Smooth muscle cell (in vitro differentiated cells): ENCODE measurements at regions not wholly inside any gene's neighbourhood (a gene's known extent, or its start where the extent isn't known, plus 50 kb on each side); places are given as distances from the start of the nearest gene placed in this dataset.

Source experiments
- DNase-seq: peaks from one replicate; lab custom pipeline; 2025; ENCODE audit not compliant: unreplicated experiment; lab: John Stamatoyannopoulos, UW
- H2AFZ ChIP-seq: fragments of 200-600 bp; sonication (generic); 2 replicates; pipeline ENCODE4 v1.6.0; 2016; ENCODE audit warnings: antibody characterized with exemption, low read depth, mild to moderate bottlenecking
- H3F3A ChIP-seq: fragments of 200-600 bp; sonication (generic); 2 replicates; pipeline ENCODE4 v1.6.0; 2017; ENCODE audit warnings: antibody characterized with exemption, low read depth
- H3K27ac ChIP-seq: fragments of 200-600 bp; sonication (generic); 2 replicates; pipeline ENCODE4 v1.5.1; 2016; ENCODE audit warnings: low read depth, mild to moderate bottlenecking
- H3K27me3 ChIP-seq: fragments of 200-600 bp; sonication (generic); 2 replicates; pipeline ENCODE4 v1.6.1; 2016; ENCODE audit warnings: low read depth, mild to moderate bottlenecking
- H3K36me3 ChIP-seq: fragments of 200-600 bp; sonication (generic); 2 replicates; pipeline ENCODE4 v1.5.1; 2016; ENCODE audit warnings: low read depth
- H3K4me1 ChIP-seq: fragments of 200-600 bp; sonication (generic); 2 replicates; pipeline ENCODE4 v1.5.1; 2016; ENCODE audit warnings: low read depth
- H3K4me2 ChIP-seq: fragments of 200-600 bp; sonication (generic); 2 replicates; pipeline ENCODE4 v1.6.0; 2016; ENCODE audit warnings: mild to moderate bottlenecking
- H3K4me3 ChIP-seq: fragments of 200-600 bp; sonication (generic); 2 replicates; pipeline ENCODE4 v1.5.1; 2016; ENCODE audit warnings: mild to moderate bottlenecking
- H3K79me2 ChIP-seq: fragments of 200-600 bp; sonication (generic); 2 replicates; pipeline ENCODE4 v1.6.0; 2016; ENCODE audit warnings: low read depth, mild to moderate bottlenecking
- H3K9ac ChIP-seq: fragments of 200-600 bp; sonication (generic); 2 replicates; pipeline ENCODE4 v1.6.0; 2016; ENCODE audit warnings: low read depth
- H3K9me3 ChIP-seq: fragments of 200-600 bp; sonication (generic); replicated peaks from 2 replicates; pipeline ENCODE4 v1.5.1; 2016; ENCODE audit warnings: low read depth
- H4K20me1 ChIP-seq: fragments of 200-600 bp; sonication (generic); 2 replicates; pipeline ENCODE4 v1.6.0; 2016; ENCODE audit warnings: low read depth
- CTCF ChIP-seq: fragments of 200-600 bp; sonication (generic); IDR thresholded peaks from 2 replicates; pipeline ENCODE4 v1.5.1; 2017; ENCODE audit warnings: borderline replicate concordance, mild to moderate bottlenecking, antibody characterized with exemption; ENCODE audit not compliant: insufficient read depth, poor library complexity, severe bottlenecking
- WGBS: methylation state at CpG from one replicate; pipeline ENCODE4 v1.1.7; 2016; ENCODE audit warnings: low lambda C conversion rate; 5-methylcytosine and 5-hydroxymethylcytosine counted together

GRCh38 chr15:79635897-79636561 lies 203.9 kb downstream of the MINAR1 start:
- H3K27ac ChIP-seq = peak overlapping the region; percentile 47
- no peaks in the 10 kb centered on the region for H3K79me2 ChIP-seq
- WGBS = 41% methylated on average over 3 of the region's 3 CpGs
- H3K36me3 ChIP-seq = no peaks in the 10 kb centered on the region
- H3K27me3 ChIP-seq = no peaks in the 10 kb centered on the region
- H2AFZ ChIP-seq = no peak overlapping the region
- no peaks in the 10 kb centered on the region for H3K9me3 ChIP-seq
- no peaks in the 10 kb centered on the region for H3F3A ChIP-seq
- H3K9ac ChIP-seq = no peak overlapping the region
- H3K4me2 ChIP-seq = no peak overlapping the region
- H3K4me1 ChIP-seq = no peaks in the 10 kb centered on the region
- no peaks in the 10 kb centered on the region for H4K20me1 ChIP-seq
- no peak overlapping the region for H3K4me3 ChIP-seq
- no peak for DNase-seq
- no peak for TF ChIP-seq CTCF

DNA sequence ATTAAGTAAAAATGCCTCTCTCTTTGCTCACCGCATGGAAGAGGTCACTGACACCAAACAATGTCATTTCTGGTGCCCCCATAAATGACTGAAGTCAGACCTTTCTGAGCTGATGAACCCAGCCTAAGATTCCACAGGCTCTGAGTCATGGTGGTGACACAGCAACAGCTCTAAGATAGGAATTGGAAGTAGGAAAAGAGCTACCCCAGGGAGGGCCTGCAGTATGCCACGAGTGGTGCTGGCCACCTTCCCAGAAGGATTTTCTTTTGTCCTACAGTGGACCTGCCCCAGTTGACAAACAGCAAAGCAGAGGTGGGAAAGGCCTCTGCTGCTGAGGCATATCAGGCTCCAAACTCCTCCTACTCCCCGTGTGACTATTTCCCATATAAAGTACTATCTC lies 208.1 kb downstream of the MINAR1 start:
- 35% methylated on average over 3 of the region's 3 CpGs for WGBS
- H3F3A ChIP-seq = no peaks in the 10 kb centered on the region
- no peak for TF ChIP-seq CTCF
- no peaks in the 10 kb centered on the region for H3K79me2 ChIP-seq
- H3K4me2 ChIP-seq = no peak overlapping the region
- H3K36me3 ChIP-seq = no peaks in the 10 kb centered on the region
- no peak for DNase-seq
- H3K9ac ChIP-seq = no peak overlapping the region
- no peaks in the 10 kb centered on the region for H4K20me1 ChIP-seq
- no peak overlapping the region for H2AFZ ChIP-seq
- no peaks in the 10 kb centered on the region for H3K4me1 ChIP-seq
- H3K9me3 ChIP-seq = no peaks in the 10 kb centered on the region
- no peaks in the 10 kb centered on the region for H3K27me3 ChIP-seq
- no peak overlapping the region for H3K4me3 ChIP-seq
- H3K27ac ChIP-seq = peak overlapping the region; percentile 47

DNA sequence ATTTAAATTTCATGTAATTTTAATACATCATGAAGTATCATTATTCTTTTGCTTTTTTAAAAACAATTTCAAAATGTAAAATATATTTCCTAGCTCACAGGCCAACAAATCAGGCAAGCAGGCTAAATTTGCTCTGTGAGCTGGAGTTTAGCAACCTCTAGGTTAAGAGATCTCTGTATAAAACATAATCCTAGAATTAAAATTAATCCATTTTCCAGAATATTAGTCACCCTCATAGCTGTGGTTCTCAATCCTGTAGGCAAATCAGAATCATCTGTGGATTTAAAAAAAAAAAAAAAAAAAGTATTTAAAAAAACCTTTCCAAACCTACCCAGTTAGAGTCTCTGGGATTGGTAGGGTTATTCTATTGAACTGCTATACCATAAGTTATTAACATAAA lies 209.7 kb downstream of the MINAR1 start:
- Histone ChIP-seq H3K27ac (no peak overlapping the region), H3K36me3 (no peaks in the 10 kb centered on the region), H3K27me3 (no peaks in the 10 kb centered on the region), H2AFZ (no peak overlapping the region), H3K4me1 (no peaks in the 10 kb centered on the region), H3K9me3 (peaks cover 5% of the 10 kb centered on the region), H3F3A (no peaks in the 10 kb centered on the region), H3K4me2 (no peak overlapping the region), H3K4me3 (no peak overlapping the region), H3K79me2 (no peaks in the 10 kb centered on the region), H4K20me1 (no peaks in the 10 kb centered on the region), H3K9ac (no peak overlapping the region)
- no peak for TF ChIP-seq CTCF
- no peak for DNase-seq

GRCh38 chr15:79643393-79643792 lies 211.3 kb downstream of the MINAR1 start:
- Histone ChIP-seq H3K27me3 (no peaks in the 10 kb centered on the region), H3K9ac (no peak overlapping the region), H3K79me2 (no peaks in the 10 kb centered on the region), H3K36me3 (no peaks in the 10 kb centered on the region), H3K4me3 (no peak overlapping the region), H2AFZ (no peak overlapping the region), H3F3A (no peaks in the 10 kb centered on the region), H3K9me3 (peaks cover 5% of the 10 kb centered on the region), H4K20me1 (no peaks in the 10 kb centered on the region), H3K4me1 (no peaks in the 10 kb centered on the region), H3K27ac (peak overlapping the region; percentile 82), H3K4me2 (peak overlapping the region; percentile 16)
- no peak for DNase-seq
- TF ChIP-seq CTCF = no peak
